GM23248 (cell line): ENCODE measurements at regions not wholly inside any gene's neighbourhood (a gene's known extent, or its start where the extent isn't known, plus 50 kb on each side); places are given as distances from the start of the nearest gene placed in this dataset.

Experiments
- EZH2 ChIP-seq: fragments of 200-600 bp; sonication (generic); IDR thresholded peaks from 2 replicates; pipeline ENCODE4 v1.6.1; 2018; ENCODE audit warnings: antibody characterized with exemption, mild to moderate bottlenecking; ENCODE audit not compliant: insufficient read depth, poor library complexity, severe bottlenecking
- EZH2phosphoT487 ChIP-seq: fragments of 200-600 bp; sonication (generic); IDR thresholded peaks from 2 replicates; pipeline ENCODE4 v1.6.1; 2018; ENCODE audit warnings: antibody characterized with exemption, moderate library complexity, mild to moderate bottlenecking, low read depth; ENCODE audit not compliant: insufficient read depth

DNA sequence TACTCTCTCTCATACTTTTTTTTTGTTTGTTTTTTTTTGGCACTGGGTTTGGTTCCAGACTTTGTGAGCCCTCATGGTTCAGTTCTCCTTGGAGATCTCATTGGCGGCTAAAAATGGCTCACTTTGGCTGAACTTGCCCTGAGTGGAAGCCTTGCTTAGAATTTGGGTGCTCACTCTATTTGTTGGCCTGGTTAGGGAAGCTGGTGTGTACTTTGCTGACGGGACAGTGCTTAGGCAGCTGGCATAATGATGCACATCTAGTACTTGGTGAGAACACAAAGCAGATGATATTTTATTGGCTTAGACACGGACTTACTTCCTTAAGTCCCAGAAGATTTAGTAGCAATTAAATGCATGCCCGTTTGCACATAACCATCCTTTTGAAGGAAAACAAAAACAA is 66.5 kb upstream of the GRAMD1B start:
- TF ChIP-seq EZH2 (no peak), EZH2phosphoT487 (no peak)
